ENCODE measurements at regions not wholly inside any gene's neighbourhood (a gene's known extent, or its start where the extent isn't known, plus 50 kb on each side); places are given as distances from the start of the nearest gene placed in this dataset.

- no peak for TF ChIP-seq MAX (CRISPR knock-in tag; IDR thresholded peaks at IDR 0.05)
- no peak for TF ChIP-seq CTCF (IDR thresholded peaks at IDR 0.05 in 2 of 3, conservative IDR thresholded peaks at IDR 0.05 in 1 of 3; ENCODE audit: insufficient read depth in 2 of 3, low read depth in 1 of 3, low read length in 3 of 3)
- TF ChIP-seq ZNF140 (CRISPR knock-in tag; IDR thresholded peaks at IDR 0.05), result no peak
- no peak for TF ChIP-seq NR1H2 (CRISPR knock-in tag; IDR thresholded peaks at IDR 0.05)
- no peak for TF ChIP-seq POLR2AphosphoS5 (IDR thresholded peaks at IDR 0.05; ENCODE audit: control insufficient read depth, insufficient read depth, low read depth, low read length)
- TF ChIP-seq ARID3A (IDR thresholded peaks at IDR 0.05; ENCODE audit: borderline replicate concordance, low read depth, low read length), result no peak
- TF ChIP-seq IRF2 (CRISPR knock-in tag; IDR thresholded peaks at IDR 0.05), result no peak
- no peak for TF ChIP-seq ATF1 (CRISPR knock-in tag; IDR thresholded peaks at IDR 0.05)
- no peak for TF ChIP-seq ATF1 (tag; IDR thresholded peaks at IDR 0.05)
- TF ChIP-seq ZNF408 (CRISPR knock-in tag; IDR thresholded peaks at IDR 0.05; ENCODE audit: low read depth), result no peak
These were observed 67.7 kb upstream of the TMEM72 start for GRCh38 chr10:44843484-44843883.

Measured in K562 (cell line).